NCI-H2081 treated with DMSO at 0.1 percent for 48 hours (cell line): ENCODE measurements at regions not wholly inside any gene's neighbourhood (a gene's known extent, or its start where the extent isn't known, plus 50 kb on each side); places are given as distances from the start of the nearest gene placed in this dataset.

Experiments
- DNase-seq: peaks from one replicate; lab custom pipeline; 2025; lab: John Stamatoyannopoulos, UW

- no peak for DNase-seq
These were observed 174.9 kb downstream of the QDPR start for GRCh38 chr4:17336986-17337385.

- DNase-seq = no peak
These were observed 175.3 kb downstream of the QDPR start for GRCh38 chr4:17336524-17336961.

GRCh38 chr4:17336069-17336468, 175.8 kb downstream of the QDPR start:
- no peak for DNase-seq

- no peak for DNase-seq
These were observed 176.5 kb downstream of the QDPR start for GRCh38 chr4:17335371-17335770.

GRCh38 chr4:17332478-17332877, 179.4 kb downstream of the QDPR start:
- DNase-seq = no peak

- DNase-seq = no peak
These were observed 182.8 kb downstream of the QDPR start for GRCh38 chr4:17329046-17329445.

GRCh38 chr4:17328141-17328815, 183.6 kb downstream of the QDPR start:
- no peak for DNase-seq

- DNase-seq = no peak
These were observed 184.3 kb downstream of the QDPR start for GRCh38 chr4:17327591-17327990.

- no peak for DNase-seq
These were observed 185.1 kb downstream of the QDPR start for GRCh38 chr4:17326756-17327155.

- DNase-seq = no peak
These were observed 186.8 kb downstream of the QDPR start for GRCh38 chr4:17325098-17325497.

GRCh38 chr4:17324386-17324830, 187.5 kb downstream of the QDPR start:
- DNase-seq = peak; percentile 4

GRCh38 chr4:17323554-17324385, 188.1 kb downstream of the QDPR start:
- DNase-seq = no peak

GRCh38 chr4:17322514-17322913, 189.4 kb downstream of the QDPR start:
- DNase-seq = no peak

- DNase-seq = no peak
These were observed 191.8 kb downstream of the QDPR start for GRCh38 chr4:17320046-17320445.

GRCh38 chr4:17317526-17317925, 194.4 kb downstream of the QDPR start:
- no peak for DNase-seq

- no peak for DNase-seq
These were observed 195.3 kb downstream of the QDPR start for GRCh38 chr4:17316566-17316965.

- no peak for DNase-seq
These were observed 196.4 kb downstream of the QDPR start for GRCh38 chr4:17315459-17315858.

GRCh38 chr4:17313194-17313593, 198.7 kb downstream of the QDPR start:
- DNase-seq = no peak

- no peak for DNase-seq
These were observed 201.6 kb downstream of the QDPR start for GRCh38 chr4:17310269-17310652.

- no peak for DNase-seq
These were observed 202.2 kb downstream of the QDPR start for GRCh38 chr4:17309567-17310268.

- DNase-seq = no peak
These were observed 210.0 kb downstream of the QDPR start for GRCh38 chr4:17301869-17302268.

GRCh38 chr4:17301266-17301665, 210.6 kb downstream of the QDPR start:
- DNase-seq = no peak
